ENCODE measurements at regions not wholly inside any gene's neighbourhood (a gene's known extent, or its start where the extent isn't known, plus 50 kb on each side); places are given as distances from the start of the nearest gene placed in this dataset.

- TF ChIP-seq USF2 (CRISPR knock-in tag; IDR thresholded peaks at IDR 0.05): no peak
- no peak for TF ChIP-seq CTCF (IDR thresholded peaks at IDR 0.05)
- TF ChIP-seq JUN (CRISPR knock-in tag; IDR thresholded peaks at IDR 0.05): no peak
- no peak for TF ChIP-seq FOXP4 (CRISPR knock-in tag; IDR thresholded peaks at IDR 0.05)
- TF ChIP-seq HMGXB4 (CRISPR knock-in tag; IDR thresholded peaks at IDR 0.05): no peak
- no peak for TF ChIP-seq TEAD4 (CRISPR knock-in tag; IDR thresholded peaks at IDR 0.05)
- no peak for TF ChIP-seq SMAD3 (CRISPR knock-in tag; IDR thresholded peaks at IDR 0.05; ENCODE audit: borderline replicate concordance)
- no peak for TF ChIP-seq IRF2 (CRISPR knock-in tag; IDR thresholded peaks at IDR 0.05; ENCODE audit: borderline replicate concordance, low read depth)
- no peak for TF ChIP-seq JAZF1 (CRISPR knock-in tag; IDR thresholded peaks at IDR 0.05)
- no peak for TF ChIP-seq ATF2 (CRISPR knock-in tag; IDR thresholded peaks at IDR 0.05; ENCODE audit: borderline replicate concordance, low read depth)
- TF ChIP-seq E2F5 (CRISPR knock-in tag; IDR thresholded peaks at IDR 0.05): no peak
- no peak for TF ChIP-seq ZNF671 (CRISPR knock-in tag; IDR thresholded peaks at IDR 0.05)
- TF ChIP-seq ESRRA (CRISPR knock-in tag; IDR thresholded peaks at IDR 0.05; ENCODE audit: borderline replicate concordance): no peak
- no peak for TF ChIP-seq ATF3 (CRISPR knock-in tag; conservative IDR thresholded peaks at IDR 0.05)
Observed at GRCh38 chr1:55412060-55412459, 196.9 kb upstream of the USP24 start.
